ENCODE measurements at regions not wholly inside any gene's neighbourhood (a gene's known extent, or its start where the extent isn't known, plus 50 kb on each side); places are given as distances from the start of the nearest gene placed in this dataset.

DNA sequence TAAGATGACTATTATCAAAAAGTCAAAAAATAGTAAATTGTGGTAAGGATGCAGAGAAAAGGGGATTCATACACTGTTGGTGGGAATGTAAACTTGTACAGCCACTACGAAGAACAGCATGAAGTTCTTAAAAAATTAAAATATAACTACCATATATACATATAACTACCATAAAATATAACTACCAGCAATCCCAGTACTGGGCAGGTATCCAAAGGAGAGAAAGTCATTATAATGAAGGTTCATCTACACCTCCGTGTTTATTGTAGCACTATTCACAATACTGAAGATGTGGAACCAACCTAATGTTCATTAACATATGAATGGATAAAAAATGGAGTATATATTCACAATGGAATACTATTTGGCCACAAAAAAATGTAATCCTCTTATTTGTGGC lies 360.9 kb upstream of the CT83 start:
- Histone ChIP-seq H3K23ac (ENCODE audit: insufficient read length) (no peak overlapping the region), H3K9ac (replicated peaks in 1 of 4; ENCODE audit: extremely low read depth in 1 of 4, low read depth in 3 of 4, low read length in 3 of 4) (no peak overlapping the region), H3K79me2 (ENCODE audit: control insufficient read depth in 1 of 2, insufficient read depth in 2 of 2, low read length in 2 of 2) (no peaks in the 10 kb centered on the region; a peak in 2 of 4 replicates), H3K79me1 (ENCODE audit: low read depth, low read length) (no peaks in the 10 kb centered on the region), H3K27me3 (replicated peaks in 1 of 4; ENCODE audit: control insufficient read depth in 3 of 4, extremely low read depth in 1 of 4, insufficient read depth in 3 of 4, low read length in 3 of 4) (no peaks in the 10 kb centered on the region), H2BK120ac (replicated peaks; ENCODE audit: low read depth, low read length) (no peak overlapping the region), H3K9me3 (ENCODE audit: insufficient read depth in 2 of 2, low read depth in 1 of 2, low read length in 1 of 2) (no peaks in the 10 kb centered on the region), H3K4ac (replicated peaks; ENCODE audit: insufficient read length, low read depth, low read length) (no peak overlapping the region), H4K5ac (ENCODE audit: insufficient read length, low read depth, low read length) (no peak overlapping the region), H2AK5ac (ENCODE audit: low read depth, low read length) (no peak overlapping the region), H3K4me1 (replicated peaks in 1 of 4; ENCODE audit: control insufficient read depth in 3 of 4, insufficient read depth in 4 of 4, low read length in 3 of 4) (0 out of 7 replicates have a peak, but pooled peaks cover 0 to 4% (median 0%) of the 10 kb centered on the region in 4 experiments), H2AFZ (ENCODE audit: low read length) (no peak overlapping the region), H4K91ac (replicated peaks; ENCODE audit: insufficient read length, low read length) (no peak overlapping the region), H3K56ac (replicated peaks; ENCODE audit: insufficient read length, low read depth, low read length) (no peak overlapping the region), H4K20me1 (replicated peaks in 1 of 2; ENCODE audit: control insufficient read depth in 1 of 2, insufficient read depth in 2 of 2, low read length in 2 of 2) (no peaks in the 10 kb centered on the region), H3K14ac (ENCODE audit: insufficient read length) (no peak overlapping the region), H3K4me3 (ENCODE audit: extremely low read depth in 1 of 4, insufficient read depth in 2 of 4, low read depth in 3 of 4, low read length in 4 of 4) (no peak overlapping the region), H3K27ac (ENCODE audit: low read depth, low read length) (no peak overlapping the region), H2BK20ac (ENCODE audit: low read length) (no peak overlapping the region), H3K36me3 (ENCODE audit: control insufficient read depth in 2 of 4, insufficient read depth in 4 of 4, low read length in 3 of 4) (no peaks in the 10 kb centered on the region), H4K8ac (ENCODE audit: extremely low read depth, insufficient read depth, low read length) (no peak overlapping the region), H3K4me2 (ENCODE audit: insufficient read depth in 1 of 2, low read depth in 2 of 2, low read length in 2 of 2) (no peak overlapping the region), H3K23me2 (ENCODE audit: low read depth, low read length) (no peaks in the 10 kb centered on the region), H2BK12ac (ENCODE audit: low read depth, low read length) (no peak overlapping the region), H3K18ac (ENCODE audit: extremely low read depth, low read length) (no peak overlapping the region), H2BK15ac (ENCODE audit: low read length) (no peak overlapping the region), H2BK5ac (ENCODE audit: low read depth, low read length) (no peak overlapping the region)
- FAIRE-seq, result no peak
- no peak for DNase-seq (ENCODE audit: low read depth in 1 of 2, low spot score in 2 of 2)
- WGBS, 2 experiments (ENCODE audit: extremely low coverage in 1 of 2, insufficient coverage in 1 of 2, insufficient read length in 1 of 2, insufficient replicate concordance in 2 of 2, low coverage in 1 of 2, low lambda C conversion rate in 2 of 2, missing lambda C conversion rate in 1 of 2), result 87% methylated on average over 2 of the region's 2 CpGs; no CpG with 5 or more reads in 1 of the 2 experiments
- POLR2A ChIA-PET (ENCODE audit: partially characterized antibody), result no interaction called here
- no peak for TF ChIP-seq TCF12 (IDR thresholded peaks at IDR 0.05; ENCODE audit: low read depth, low read length)
- TF ChIP-seq EGR1 (IDR thresholded peaks at IDR 0.05; ENCODE audit: borderline replicate concordance, low read depth, low read length), result no peak
- no peak for TF ChIP-seq ATF3 (IDR thresholded peaks at IDR 0.05; ENCODE audit: insufficient read depth, low read depth, low read length)
- no peak for TF ChIP-seq FOSL1 (IDR thresholded peaks at IDR 0.05; ENCODE audit: insufficient read depth, low read depth, low read length)
- TF ChIP-seq JUN (IDR thresholded peaks at IDR 0.05; ENCODE audit: low read depth, low read length), result no peak
- no peak for TF ChIP-seq BRCA1 (IDR thresholded peaks at IDR 0.05; ENCODE audit: low read depth, low read length)
- no peak for TF ChIP-seq HDAC2 (IDR thresholded peaks at IDR 0.05; ENCODE audit: borderline replicate concordance in 1 of 2, low read depth in 2 of 2, low read length in 2 of 2)
- no peak for TF ChIP-seq RBBP5 (IDR thresholded peaks at IDR 0.05; ENCODE audit: borderline replicate concordance, low read depth, low read length)
- TF ChIP-seq TAF7 (optimal IDR thresholded peaks at IDR 0.05; ENCODE audit: borderline replicate concordance, low read depth, low read length), result no peak
- CTCF ChIA-PET (ENCODE audit: partially characterized antibody), result no interaction called here

Data from H1 (cell line).